Left lung (tissue), 4 donors: ENCODE measurements at regions not wholly inside any gene's neighbourhood (a gene's known extent, or its start where the extent isn't known, plus 50 kb on each side); places are given as distances from the start of the nearest gene placed in this dataset.

Source experiments
- ATAC-seq: fragments of 200-7000 bp; cut with Tn5 transposase; one replicate; pipeline ENCODE4 v1.9.1; 2020; ENCODE audit warnings: moderate library complexity
- DNase-seq, 4 donors: peaks; one replicate each; pipeline ENCODE4 v3.0.0-alpha.2; 2013 to 2020
- H3K27ac ChIP-seq, 2 donors: fragments of 200-600 bp; sonication (generic) in 1 of 2; one replicate each; pipeline versions ENCODE4 v1.5.0 to v1.8.0; 2020 to 2021
- H3K27me3 ChIP-seq, 2 donors: fragments of 200-600 bp; sonication (generic) in 1 of 2; one replicate each; pipeline versions ENCODE4 v1.5.0 to v1.8.0; 2020 to 2021
- H3K36me3 ChIP-seq, 2 donors: fragments of 200-600 bp; sonication (generic) in 1 of 2; one replicate each; pipeline versions ENCODE4 v1.5.0 to v1.8.0; 2020 to 2021
- H3K4me1 ChIP-seq, 2 donors: fragments of 200-600 bp; one replicate each; pipeline ENCODE4 v1.8.0; 2021
- H3K4me3 ChIP-seq, 2 donors: fragments of 200-600 bp; sonication (generic) in 1 of 2; one replicate each; pipeline versions ENCODE4 v1.5.0 to v1.8.0; 2020 to 2021; ENCODE audit warnings: mild to moderate bottlenecking in 1 of 2
- H3K9me3 ChIP-seq, 2 donors: fragments of 200-600 bp; sonication (generic) in 1 of 2; one replicate each; pipeline versions ENCODE4 v1.5.0 to v1.8.0; 2020 to 2021
- CTCF ChIP-seq, 2 donors: fragments of 200-600 bp; sonication (generic) in 1 of 2; IDR thresholded peaks; one replicate each; pipeline versions ENCODE4 v1.5.0 to v1.8.0; 2021; ENCODE audit warnings: antibody characterized with exemption in 2 of 2
- intact Hi-C, 2 donors: fragments of 100-400 bp; cut with DNase I; formaldehyde crosslinking; loops; one replicate each; pipeline versions ENCODE4 v1.11.2 to v1.14.2; 2022
- donor health status: DM: no; HTN: yes; CAD: no.
- donor health status: DM: no; HTN: no; CAD: no.

- TF ChIP-seq CTCF (IDR thresholded peaks at IDR 0.05) = no peak
- no peak for DNase-seq
- H3K4me1 ChIP-seq = no peaks in the 10 kb centered on the region
These were observed 91.3 kb upstream of the GALNTL6 start for GRCh38 chr4:171721937-171722336.

DNA sequence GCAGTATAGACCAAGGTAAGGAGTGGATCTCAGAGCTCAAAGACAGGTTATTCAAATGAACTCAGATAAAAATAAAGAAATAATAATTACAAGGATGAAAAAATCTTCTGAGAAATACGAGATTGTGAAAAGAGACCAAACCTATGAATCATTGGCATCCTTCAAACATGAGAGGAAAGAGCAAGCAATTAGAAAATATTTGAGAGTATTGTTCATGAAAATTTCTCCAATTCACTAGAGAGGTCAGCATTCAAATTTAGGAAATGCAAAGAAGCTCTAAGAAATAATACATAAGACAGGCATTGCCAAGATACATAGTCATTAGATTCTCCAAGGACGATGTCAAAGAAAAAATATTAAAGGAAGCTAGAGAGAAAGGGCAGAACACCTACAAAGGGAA lies 93.5 kb upstream of the GALNTL6 start:
- intact Hi-C loops = no loop called here
- Histone ChIP-seq H3K27me3 (no peaks in the 10 kb centered on the region), H3K9me3 (peaks cover 0 to 34% of the 10 kb centered on the region in 2 donors), H3K36me3 (no peaks in the 10 kb centered on the region), H3K4me1 (no peaks in the 10 kb centered on the region), H3K4me3 (no peak overlapping the region), H3K27ac (no peak overlapping the region)
- ATAC-seq (no peak), DNase-seq (no peak)
- TF ChIP-seq CTCF (IDR thresholded peaks at IDR 0.05) = no peak

More at GRCh38 chr4:171721937-171722336, 91.3 kb upstream of the GALNTL6 start:
- H3K4me3 ChIP-seq = no peak overlapping the region
- H3K27me3 ChIP-seq = no peaks in the 10 kb centered on the region
- H3K9me3 ChIP-seq = peaks cover 0 to 24% of the 10 kb centered on the region in 2 donors
- ATAC-seq = no peak
- intact Hi-C loops = no loop called here
- no peak overlapping the region for H3K27ac ChIP-seq
- H3K36me3 ChIP-seq = no peaks in the 10 kb centered on the region

- no peaks in the 10 kb centered on the region for H3K36me3 ChIP-seq
- no peak overlapping the region for H3K4me3 ChIP-seq
- DNase-seq (no peak), ATAC-seq (no peak)
- no peak for TF ChIP-seq CTCF (IDR thresholded peaks at IDR 0.05)
- no peak overlapping the region for H3K27ac ChIP-seq
- H3K4me1 ChIP-seq = no peaks in the 10 kb centered on the region
- H3K27me3 ChIP-seq = no peaks in the 10 kb centered on the region
- intact Hi-C loops = no loop called here
- peaks cover 0 to 35% of the 10 kb centered on the region in 2 donors for H3K9me3 ChIP-seq
These were observed 94.5 kb upstream of the GALNTL6 start for GRCh38 chr4:171718665-171719064.

DNA sequence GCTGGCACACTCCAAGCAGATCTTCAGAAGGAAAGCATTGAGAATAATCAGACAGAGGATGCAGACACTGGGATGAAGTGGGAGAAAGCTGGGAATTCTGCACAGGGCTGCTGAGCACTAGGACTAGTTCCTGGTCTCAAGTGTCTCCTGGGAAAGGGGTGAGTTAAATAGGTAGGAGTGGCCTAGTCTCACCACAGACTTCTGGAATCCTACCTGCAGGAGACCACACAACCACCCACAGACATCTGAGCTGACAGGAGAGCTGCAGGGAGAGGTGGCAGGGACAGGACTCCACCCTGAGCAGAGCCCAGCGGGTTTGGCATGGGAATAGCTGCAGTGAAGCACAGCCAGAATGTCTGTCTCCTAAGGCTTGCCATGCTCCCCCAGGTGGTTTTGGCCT lies 95.1 kb upstream of the GALNTL6 start:
- Histone ChIP-seq H3K27me3 (no peaks in the 10 kb centered on the region), H3K9me3 (peaks cover 0 to 29% of the 10 kb centered on the region in 2 donors), H3K27ac (no peak overlapping the region), H3K4me3 (no peak overlapping the region), H3K36me3 (no peaks in the 10 kb centered on the region), H3K4me1 (no peaks in the 10 kb centered on the region)
- TF ChIP-seq CTCF (IDR thresholded peaks at IDR 0.05) = no peak
- ATAC-seq (no peak), DNase-seq (no peak)
- intact Hi-C loops = no loop called here

GRCh38 chr4:171717231-171717741 lies 95.9 kb upstream of the GALNTL6 start:
- no peak for TF ChIP-seq CTCF (IDR thresholded peaks at IDR 0.05)
- Histone ChIP-seq H3K27ac (no peak overlapping the region), H3K4me1 (no peaks in the 10 kb centered on the region), H3K4me3 (no peak overlapping the region), H3K27me3 (no peaks in the 10 kb centered on the region), H3K36me3 (no peaks in the 10 kb centered on the region), H3K9me3 (peaks cover 0 to 26% of the 10 kb centered on the region in 2 donors)
- ATAC-seq (no peak), DNase-seq (no peak)
- intact Hi-C loops = no loop called here
